Retinal pigment epithelial cell (primary cell): ENCODE measurements at regions not wholly inside any gene's neighbourhood (a gene's known extent, or its start where the extent isn't known, plus 50 kb on each side); places are given as distances from the start of the nearest gene placed in this dataset.

ENCODE experiments used
- DNase-seq: peaks from one replicate; pipeline ENCODE4 v3.0.0-alpha.2; 2010; ENCODE audit warnings: low read depth
- H3K4me3 ChIP-seq: 2 replicates; pipeline ENCODE4 v1.5.1; 2011; ENCODE audit warnings: mild to moderate bottlenecking, low read length, control low read depth, moderate library complexity
- CTCF ChIP-seq: conservative IDR thresholded peaks from 2 replicates; pipeline ENCODE4 v1.5.1; 2011; ENCODE audit warnings: low read depth, low read length, control low read depth, inconsistent platforms

DNA sequence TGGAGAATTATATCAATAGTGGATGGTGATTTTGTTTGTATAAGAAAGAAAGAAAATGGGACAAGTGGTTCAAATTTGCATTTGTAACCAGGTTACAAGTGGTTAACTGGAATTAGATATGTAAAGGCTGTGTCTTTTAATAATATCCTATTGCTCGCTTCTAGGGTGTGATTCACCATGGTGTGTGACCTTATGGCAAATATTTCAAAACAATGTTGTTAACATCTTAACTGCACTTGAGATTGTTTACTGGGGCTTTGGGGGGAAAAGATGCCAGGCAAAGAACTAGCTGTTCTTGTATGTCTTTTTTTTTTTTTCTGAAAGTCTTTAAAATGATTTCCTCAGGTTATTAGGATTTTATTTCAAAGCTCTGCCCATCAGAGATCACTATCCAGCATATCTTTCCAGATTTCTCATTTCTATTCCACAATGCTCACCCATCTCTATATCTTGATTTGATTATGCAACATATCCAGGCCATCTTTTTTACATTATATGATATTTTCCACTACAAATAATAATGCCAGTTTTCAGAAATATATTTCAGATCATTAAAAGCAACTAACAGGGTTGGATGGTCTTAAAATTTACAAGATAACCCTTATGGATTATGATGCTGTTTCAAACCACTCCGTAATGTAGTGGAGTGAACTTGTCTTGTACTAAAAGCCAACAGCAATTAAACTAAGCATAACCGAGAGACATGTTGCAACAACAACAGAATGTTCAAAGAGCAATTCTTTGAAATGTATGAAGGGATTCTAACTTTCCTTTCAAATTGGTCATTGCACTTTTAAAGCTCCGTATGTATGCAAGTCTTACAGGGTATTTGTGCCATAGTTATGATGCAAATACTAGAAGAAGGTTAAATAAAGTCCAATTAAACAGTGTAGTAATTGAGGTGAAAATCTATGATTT is 341.5 kb upstream of the ETAA1 start:
- no peak for DNase-seq
- no peak for TF ChIP-seq CTCF
- no peak overlapping the region for H3K4me3 ChIP-seq

- TF ChIP-seq CTCF: no peak
- no peak overlapping the region for H3K4me3 ChIP-seq
- DNase-seq: no peak
Measured at GRCh38 chr2:67057123-67057522, 340.0 kb upstream of the ETAA1 start.

GRCh38 chr2:67057901-67058703 is 339.0 kb upstream of the ETAA1 start:
- TF ChIP-seq CTCF: no peak
- H3K4me3 ChIP-seq: no peak overlapping the region
- peak; percentile 9 for DNase-seq

DNA sequence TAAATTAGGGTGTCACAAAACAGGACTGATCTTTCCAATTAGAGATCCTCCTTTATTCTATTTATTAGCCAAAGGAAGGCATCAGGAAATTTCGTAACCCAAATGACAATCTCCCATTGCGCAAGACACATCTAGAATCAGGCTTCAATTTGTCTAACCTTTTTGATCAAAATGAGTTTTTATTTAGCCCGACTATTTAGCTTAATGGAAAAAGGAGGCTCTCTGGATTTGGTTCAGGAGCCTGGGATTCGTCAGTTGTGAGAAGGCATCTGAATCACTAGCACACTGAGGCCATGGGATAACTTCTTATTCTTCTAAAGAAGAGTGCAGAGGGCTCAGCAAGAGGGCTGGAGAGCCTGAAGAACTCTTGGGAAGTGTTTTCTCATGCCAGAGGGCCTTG is 332.1 kb upstream of the ETAA1 start:
- no peak overlapping the region for H3K4me3 ChIP-seq
- DNase-seq: no peak
- no peak for TF ChIP-seq CTCF

DNA sequence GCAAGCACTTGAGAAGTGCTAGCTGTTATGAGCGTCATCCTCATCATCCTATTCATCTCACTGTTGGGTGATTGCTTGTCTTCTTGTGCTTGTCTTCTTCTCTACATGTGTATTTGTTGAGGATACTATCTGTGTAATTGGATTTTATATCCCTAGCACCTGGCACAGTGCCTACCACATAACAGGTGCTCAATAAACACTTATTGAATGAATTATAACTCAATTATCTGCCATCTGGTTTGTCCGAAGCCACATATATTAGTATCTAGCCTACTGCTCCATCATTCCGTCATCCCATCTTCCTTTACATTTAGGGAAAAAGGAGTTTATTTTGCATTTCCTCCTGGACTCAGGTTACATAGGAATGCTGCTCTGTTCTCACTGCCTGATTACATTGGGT is 330.4 kb upstream of the ETAA1 start:
- TF ChIP-seq CTCF: no peak
- no peak overlapping the region for H3K4me3 ChIP-seq
- no peak for DNase-seq

DNA sequence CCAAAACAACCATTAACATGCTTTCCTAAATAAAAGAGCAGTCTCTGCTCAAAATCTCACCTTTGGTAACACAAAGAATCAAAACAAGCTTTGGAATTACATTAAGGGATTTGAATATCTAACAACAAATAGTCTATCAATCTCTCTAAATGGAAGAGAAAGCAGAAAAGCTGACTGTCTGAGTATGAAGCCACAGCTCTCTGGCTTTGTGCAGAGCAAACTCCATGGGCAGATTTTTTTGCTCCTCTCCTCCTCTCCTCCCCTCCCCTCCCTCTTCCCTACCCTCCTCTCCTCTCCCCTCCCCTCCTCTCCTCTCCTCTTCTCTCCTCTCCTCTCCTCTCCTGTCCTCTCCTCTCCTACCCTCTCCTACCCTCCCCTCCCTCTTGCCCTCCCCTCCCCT is 329.5 kb upstream of the ETAA1 start:
- TF ChIP-seq CTCF: no peak
- no peak for DNase-seq
- H3K4me3 ChIP-seq: no peak overlapping the region
